ENCODE measurements at regions not wholly inside any gene's neighbourhood (a gene's known extent, or its start where the extent isn't known, plus 50 kb on each side); places are given as distances from the start of the nearest gene placed in this dataset.

DNA sequence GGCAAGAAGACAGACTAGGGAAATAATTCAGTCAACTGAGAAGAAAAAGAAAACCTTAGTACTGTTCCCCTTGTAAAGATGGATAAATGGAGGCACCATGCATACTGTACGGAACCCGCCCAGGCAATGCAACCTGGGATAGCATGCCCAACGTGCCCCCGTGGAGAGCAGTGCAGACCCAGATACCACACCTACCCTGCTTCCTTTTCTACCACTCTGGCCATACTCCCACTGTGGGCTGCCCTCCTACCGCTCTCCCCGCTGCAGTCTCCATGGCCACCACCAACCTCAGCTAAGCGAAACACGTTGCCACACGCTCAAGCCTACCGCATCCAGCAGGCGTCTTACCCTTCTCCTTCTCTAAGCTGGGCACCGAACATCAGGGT, 117.4 kb upstream of the SERPIND1 start:
- TF ChIP-seq, protein P1, sequence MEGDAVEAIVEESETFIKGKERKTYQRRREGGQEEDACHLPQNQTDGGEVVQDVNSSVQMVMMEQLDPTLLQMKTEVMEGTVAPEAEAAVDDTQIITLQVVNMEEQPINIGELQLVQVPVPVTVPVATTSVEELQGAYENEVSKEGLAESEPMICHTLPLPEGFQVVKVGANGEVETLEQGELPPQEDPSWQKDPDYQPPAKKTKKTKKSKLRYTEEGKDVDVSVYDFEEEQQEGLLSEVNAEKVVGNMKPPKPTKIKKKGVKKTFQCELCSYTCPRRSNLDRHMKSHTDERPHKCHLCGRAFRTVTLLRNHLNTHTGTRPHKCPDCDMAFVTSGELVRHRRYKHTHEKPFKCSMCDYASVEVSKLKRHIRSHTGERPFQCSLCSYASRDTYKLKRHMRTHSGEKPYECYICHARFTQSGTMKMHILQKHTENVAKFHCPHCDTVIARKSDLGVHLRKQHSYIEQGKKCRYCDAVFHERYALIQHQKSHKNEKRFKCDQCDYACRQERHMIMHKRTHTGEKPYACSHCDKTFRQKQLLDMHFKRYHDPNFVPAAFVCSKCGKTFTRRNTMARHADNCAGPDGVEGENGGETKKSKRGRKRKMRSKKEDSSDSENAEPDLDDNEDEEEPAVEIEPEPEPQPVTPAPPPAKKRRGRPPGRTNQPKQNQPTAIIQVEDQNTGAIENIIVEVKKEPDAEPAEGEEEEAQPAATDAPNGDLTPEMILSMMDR (IDR thresholded peaks at IDR 0.05): no peak
- TF ChIP-seq POLR2A (IDR thresholded peaks at IDR 0.05): no peak

All from lower leg skin (tissue), 3 donors.